SK-N-SH (cell line): ENCODE measurements at regions not wholly inside any gene's neighbourhood (a gene's known extent, or its start where the extent isn't known, plus 50 kb on each side); places are given as distances from the start of the nearest gene placed in this dataset.
"Not testable (repeated sequence)": the region's sequence is repeated elsewhere in the genome, so short reads cannot be mapped to it uniquely, and the experiment has no call there.

Experiments used
- CTCF ChIA-PET: fragments of 300-600, 350-600 bp; formaldehyde crosslinking; extraction: SDS; loops from one replicate; lab custom pipeline; 2021; lab: Yijun Ruan, JAX
- POLR2A ChIA-PET: fragments of 350-600 bp; sonication (Branson Sonifier 250); formaldehyde crosslinking; extraction: SDS; loops from one replicate; lab custom pipeline; 2020; ENCODE audit warnings: antibody characterized with exemption, inconsistent platforms; lab: Yijun Ruan, JAX
- DNase-seq: peaks from one replicate; pipeline ENCODE4 v3.0.0; 2012
- H2AFZ ChIP-seq: fragments of 200-600 bp; sonication (generic); 2 replicates; pipeline ENCODE4 v1.8.1; 2016; ENCODE audit warnings: antibody characterized with exemption, mild to moderate bottlenecking, low read depth
- H3F3A ChIP-seq: fragments of 200-600 bp; sonication (generic); replicated peaks from 2 replicates; pipeline ENCODE3; 2016; ENCODE audit warnings: antibody characterized with exemption, mild to moderate bottlenecking; ENCODE audit not compliant: insufficient read depth
- H3K27ac ChIP-seq, 2 experiments: fragments of 200-500 bp in 1 of 2; fragments of 200-600 bp in 1 of 2; sonication (Bioruptor generic) in 1 of 2; sonication (generic), shearing (Covaris generic) in 1 of 2; 2 replicates each; pipeline versions ENCODE4 v1.5.1 to v1.6.1; 2014 to 2016; ENCODE audit warnings: low read depth in 2 of 2, inconsistent platforms in 1 of 2, low read length in 1 of 2, mild to moderate bottlenecking in 1 of 2, mixed read lengths in 1 of 2
- H3K27me3 ChIP-seq: fragments of 200-600 bp; sonication (generic), shearing (Covaris generic); 2 replicates; pipeline ENCODE4 v1.6.1; 2016; ENCODE audit warnings: mixed run types; ENCODE audit not compliant: insufficient read depth
- H3K36me3 ChIP-seq, 2 experiments: fragments of 200-500 bp in 1 of 2; fragments of 200-600 bp in 1 of 2; sonication (Bioruptor generic) in 1 of 2; sonication (generic) in 1 of 2; replicated peaks in 1 of 2; 2 replicates each; pipeline versions ENCODE3 to v1.5.1; 2014 to 2016; ENCODE audit warnings: low read length in 1 of 2, mild to moderate bottlenecking in 1 of 2; ENCODE audit not compliant: insufficient read depth in 2 of 2, control insufficient read depth in 1 of 2
- H3K4me1 ChIP-seq, 2 experiments: fragments of 200-500 bp in 1 of 2; fragments of 200-600 bp in 1 of 2; sonication (Bioruptor generic) in 1 of 2; sonication (generic), shearing (Covaris generic) in 1 of 2; 2 replicates each; pipeline versions ENCODE4 v1.5.1 to v1.6.1; 2014 to 2016; ENCODE audit warnings: low read depth in 1 of 2, low read length in 1 of 2, mixed run types in 1 of 2; ENCODE audit not compliant: insufficient read depth in 2 of 2, control insufficient read depth in 1 of 2
- H3K4me2 ChIP-seq: fragments of 200-600 bp; sonication (generic), shearing (Covaris generic); 2 replicates; pipeline ENCODE4 v1.6.1; 2017; ENCODE audit warnings: mixed run types
- H3K4me3 ChIP-seq, 2 experiments: fragments of 200-500 bp in 1 of 2; fragments of 200-600 bp in 1 of 2; sonication (Bioruptor generic) in 1 of 2; sonication (generic), shearing (Covaris generic) in 1 of 2; 2 replicates each; pipeline versions ENCODE4 v1.5.1 to v1.8.1; 2014 to 2016; ENCODE audit warnings: low read depth in 2 of 2, inconsistent platforms in 1 of 2, low read length in 1 of 2, mild to moderate bottlenecking in 1 of 2, mixed read lengths in 1 of 2, moderate library complexity in 1 of 2
- H3K79me2 ChIP-seq: fragments of 200-600 bp; sonication (generic); 2 replicates; pipeline ENCODE4 v1.8.1; 2017; ENCODE audit warnings: mild to moderate bottlenecking; ENCODE audit not compliant: insufficient read depth
- H3K9ac ChIP-seq: fragments of 200-600 bp; sonication (generic); 2 replicates; pipeline ENCODE4 v1.6.1; 2017; ENCODE audit warnings: mixed run types
- H3K9me2 ChIP-seq: fragments of 200-600 bp; sonication (generic); 2 replicates; pipeline ENCODE4 v1.6.1; 2017; ENCODE audit warnings: mixed run types
- H3K9me3 ChIP-seq: fragments of 200-600 bp; sonication (generic); 2 replicates; pipeline ENCODE4 v1.6.1; 2017; ENCODE audit warnings: mixed run types, mild to moderate bottlenecking, moderate library complexity
- H4K20me1 ChIP-seq: fragments of 200-600 bp; sonication (generic); 2 replicates; pipeline ENCODE4 v1.6.1; 2017; ENCODE audit warnings: mild to moderate bottlenecking, mixed run types; ENCODE audit not compliant: insufficient read depth
- CHD2 ChIP-seq: fragments of 150-350 bp; IDR thresholded peaks from 2 replicates; pipeline ENCODE4 v1.6.1; 2018; ENCODE audit warnings: low read length; ENCODE audit not compliant: partially characterized antibody
- ELF1 ChIP-seq: IDR thresholded peaks from 2 replicates; pipeline ENCODE4 v1.4.0; 2012
- EP300 ChIP-seq, 2 experiments: IDR thresholded peaks; 2 replicates each; pipeline versions ENCODE4 v1.4.0 to v1.6.1; 2012; ENCODE audit warnings: borderline replicate concordance in 1 of 2, low read depth in 1 of 2, low read length in 1 of 2
- FOXJ3 ChIP-seq: sonication (generic); formaldehyde crosslinking; IDR thresholded peaks from 2 replicates; pipeline ENCODE4 v1.5.1; 2020; ENCODE audit warnings: mild to moderate bottlenecking, missing genetic modification reagents
- FOXM1 ChIP-seq: IDR thresholded peaks from 2 replicates; pipeline ENCODE4 v1.4.0; 2012; ENCODE audit warnings: low read depth, mild to moderate bottlenecking
- GABPA ChIP-seq: IDR thresholded peaks from 2 replicates; pipeline ENCODE4 v1.4.0; 2012; ENCODE audit warnings: low read depth, mild to moderate bottlenecking
- IRF3 ChIP-seq: fragments of 150-350 bp; IDR thresholded peaks from 2 replicates; pipeline ENCODE4 v1.6.1; 2016; ENCODE audit warnings: mild to moderate bottlenecking, low read depth, low read length
- JUND ChIP-seq: IDR thresholded peaks from 2 replicates; pipeline ENCODE4 v1.4.0; 2012
- MAX ChIP-seq: IDR thresholded peaks from 2 replicates; pipeline ENCODE4 v1.4.0; 2012; ENCODE audit warnings: low read depth
- MXI1 ChIP-seq: IDR thresholded peaks from 2 replicates; pipeline ENCODE4 v1.6.1; 2012; ENCODE audit warnings: mild to moderate bottlenecking, low read depth, low read length, improper control_type of control experiment
- NRF1 ChIP-seq: IDR thresholded peaks from 2 replicates; pipeline ENCODE4 v1.6.1; 2012; ENCODE audit warnings: low read depth, mild to moderate bottlenecking, low read length
- POLR2AphosphoS5 ChIP-seq: IDR thresholded peaks from 2 replicates; pipeline ENCODE4 v1.6.1; 2012; ENCODE audit warnings: low read depth, low read length
- RAD21 ChIP-seq: IDR thresholded peaks from 2 replicates; pipeline ENCODE4 v1.6.1; 2012; ENCODE audit warnings: mild to moderate bottlenecking, low read length
- RFX5 ChIP-seq: IDR thresholded peaks from 2 replicates; pipeline ENCODE4 v1.6.1; 2012; ENCODE audit warnings: mild to moderate bottlenecking, improper control_type of control experiment, low read length
- RXRA ChIP-seq: IDR thresholded peaks from 2 replicates; pipeline ENCODE4 v1.4.0; 2012; ENCODE audit warnings: low read depth, mild to moderate bottlenecking, borderline replicate concordance
- SIN3A ChIP-seq: IDR thresholded peaks from 2 replicates; pipeline ENCODE4 v1.6.1; 2012; ENCODE audit warnings: low read depth, mild to moderate bottlenecking, low read length, moderate library complexity, borderline replicate concordance
- SMC3 ChIP-seq: IDR thresholded peaks from 2 replicates; pipeline ENCODE4 v1.6.1; 2012; ENCODE audit warnings: low read depth, low read length, improper control_type of control experiment
- TAF1 ChIP-seq: IDR thresholded peaks from 2 replicates; pipeline ENCODE4 v1.6.1; 2012; ENCODE audit warnings: low read depth, mild to moderate bottlenecking, low read length, moderate library complexity, borderline replicate concordance
- TCF12 ChIP-seq: IDR thresholded peaks from 2 replicates; pipeline ENCODE4 v1.4.0; 2012
- YY1 ChIP-seq: IDR thresholded peaks from 2 replicates; pipeline ENCODE4 v1.4.0; 2012; ENCODE audit warnings: low read depth, mild to moderate bottlenecking
- WGBS: methylation state at CpG from one replicate; pipeline ENCODE4 v1.1.6; 2017; ENCODE audit warnings: low lambda C conversion rate; 5-methylcytosine and 5-hydroxymethylcytosine counted together
- TF ChIP-seq, protein P1 (sequence below): IDR thresholded peaks from 2 replicates; pipeline ENCODE4 v1.6.1; 2012; ENCODE audit warnings: mild to moderate bottlenecking, low read depth, low read length, moderate library complexity

DNA sequence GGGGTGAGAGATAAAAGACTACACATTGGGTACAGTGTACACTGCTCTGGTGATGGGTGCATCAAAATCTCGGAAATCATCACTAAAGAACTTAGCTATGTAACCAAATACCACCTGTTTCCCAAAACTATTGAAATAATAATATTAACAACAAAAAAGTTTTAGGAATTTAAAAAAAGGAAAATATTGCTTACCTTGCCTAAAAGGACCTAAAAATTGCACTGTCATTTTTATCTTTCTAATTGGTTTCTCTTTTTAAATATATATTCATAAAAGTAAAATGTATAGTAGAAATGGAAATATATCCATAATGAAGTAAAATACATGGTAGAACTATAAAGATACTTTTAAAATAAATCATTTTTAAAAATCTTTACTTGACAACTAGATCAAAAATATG is 719.3 kb upstream of the RGS18 start:
- no peak overlapping the region for H2AFZ ChIP-seq
- H3K79me2 ChIP-seq, result no peaks in the 10 kb centered on the region
- H3K4me3 ChIP-seq, result no peak overlapping the region
- H3K9me2 ChIP-seq, result no peaks in the 10 kb centered on the region
- H3K4me2 ChIP-seq, result no peak overlapping the region
- DNase-seq, result no peak
- H3K36me3 ChIP-seq, result no peaks in the 10 kb centered on the region
- no peaks in the 10 kb centered on the region for H3F3A ChIP-seq
- H4K20me1 ChIP-seq, result no peaks in the 10 kb centered on the region
- no peak overlapping the region for H3K9ac ChIP-seq
- 4% methylated on average over 1 of the region's 1 CpG for WGBS
- CTCF ChIA-PET, result no interaction called here
- H3K27me3 ChIP-seq, result no peaks in the 10 kb centered on the region
- TF ChIP-seq NRF1, result no peak
- no peak for TF ChIP-seq RAD21
- TF ChIP-seq FOXJ3 (CRISPR knock-in tag), result no peak
- no peak for TF ChIP-seq MXI1
- no peak for TF ChIP-seq TCF12
- TF ChIP-seq, protein P1, sequence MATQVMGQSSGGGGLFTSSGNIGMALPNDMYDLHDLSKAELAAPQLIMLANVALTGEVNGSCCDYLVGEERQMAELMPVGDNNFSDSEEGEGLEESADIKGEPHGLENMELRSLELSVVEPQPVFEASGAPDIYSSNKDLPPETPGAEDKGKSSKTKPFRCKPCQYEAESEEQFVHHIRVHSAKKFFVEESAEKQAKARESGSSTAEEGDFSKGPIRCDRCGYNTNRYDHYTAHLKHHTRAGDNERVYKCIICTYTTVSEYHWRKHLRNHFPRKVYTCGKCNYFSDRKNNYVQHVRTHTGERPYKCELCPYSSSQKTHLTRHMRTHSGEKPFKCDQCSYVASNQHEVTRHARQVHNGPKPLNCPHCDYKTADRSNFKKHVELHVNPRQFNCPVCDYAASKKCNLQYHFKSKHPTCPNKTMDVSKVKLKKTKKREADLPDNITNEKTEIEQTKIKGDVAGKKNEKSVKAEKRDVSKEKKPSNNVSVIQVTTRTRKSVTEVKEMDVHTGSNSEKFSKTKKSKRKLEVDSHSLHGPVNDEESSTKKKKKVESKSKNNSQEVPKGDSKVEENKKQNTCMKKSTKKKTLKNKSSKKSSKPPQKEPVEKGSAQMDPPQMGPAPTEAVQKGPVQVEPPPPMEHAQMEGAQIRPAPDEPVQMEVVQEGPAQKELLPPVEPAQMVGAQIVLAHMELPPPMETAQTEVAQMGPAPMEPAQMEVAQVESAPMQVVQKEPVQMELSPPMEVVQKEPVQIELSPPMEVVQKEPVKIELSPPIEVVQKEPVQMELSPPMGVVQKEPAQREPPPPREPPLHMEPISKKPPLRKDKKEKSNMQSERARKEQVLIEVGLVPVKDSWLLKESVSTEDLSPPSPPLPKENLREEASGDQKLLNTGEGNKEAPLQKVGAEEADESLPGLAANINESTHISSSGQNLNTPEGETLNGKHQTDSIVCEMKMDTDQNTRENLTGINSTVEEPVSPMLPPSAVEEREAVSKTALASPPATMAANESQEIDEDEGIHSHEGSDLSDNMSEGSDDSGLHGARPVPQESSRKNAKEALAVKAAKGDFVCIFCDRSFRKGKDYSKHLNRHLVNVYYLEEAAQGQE, result no peak
- TF ChIP-seq FOXM1, result no peak
- no peak for TF ChIP-seq RFX5
- TF ChIP-seq POLR2AphosphoS5, result no peak
- no peak for TF ChIP-seq TAF1
- H3K4me1 ChIP-seq, result no peaks in the 10 kb centered on the region
- POLR2A ChIA-PET, result no interaction called here
- no peaks in the 10 kb centered on the region for H3K9me3 ChIP-seq
- no peak overlapping the region for H3K27ac ChIP-seq

DNA sequence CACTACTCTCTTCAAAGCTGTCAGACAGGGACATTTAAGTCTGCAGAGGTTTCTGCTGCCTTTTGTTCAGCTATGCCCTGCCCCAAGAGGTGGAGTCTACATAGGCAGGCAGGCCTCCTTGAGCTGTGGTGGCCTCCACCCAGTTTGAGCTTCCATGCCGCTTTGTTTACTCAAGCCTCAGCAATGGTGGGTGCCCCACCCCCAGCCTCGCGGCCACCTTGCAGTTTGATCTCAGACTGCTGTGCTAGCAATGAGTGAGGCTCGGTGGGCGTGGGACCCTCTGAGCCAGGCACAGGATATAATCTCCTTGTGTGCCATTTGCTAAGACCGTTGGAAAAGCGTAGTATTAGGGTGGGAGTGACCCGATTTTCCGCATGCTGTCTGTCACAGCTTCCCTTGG is 710.0 kb upstream of the RGS18 start:
- CTCF ChIA-PET, DNase-seq, H2AFZ ChIP-seq, H3F3A ChIP-seq, H3K36me3 ChIP-seq, POLR2A ChIA-PET, H3K9me3 ChIP-seq, H3K27ac ChIP-seq, H3K4me1 ChIP-seq, H4K20me1 ChIP-seq, H3K4me3 ChIP-seq, H3K4me2 ChIP-seq, H3K27me3 ChIP-seq, H3K9ac ChIP-seq, H3K79me2 ChIP-seq, H3K9me2 ChIP-seq: not testable (repeated sequence)
- 49% methylated on average over 8 of the region's 9 CpGs for WGBS

- Histone ChIP-seq H3K9me2 (0 out of 2 replicates have a peak, but pooled peaks cover 3% of the 10 kb centered on the region), H3F3A (no peaks in the 10 kb centered on the region), H3K4me3 (no peak overlapping the region), H3K27me3 (no peaks in the 10 kb centered on the region; the same call in 1 of the 2 replicates), H3K79me2 (no peaks in the 10 kb centered on the region), H3K9ac (no peak overlapping the region), H3K9me3 (no peaks in the 10 kb centered on the region), H4K20me1 (no peaks in the 10 kb centered on the region), H3K4me2 (no peak overlapping the region), H3K4me1 (no peaks in the 10 kb centered on the region), H2AFZ (no peak overlapping the region), H3K36me3 (no peaks in the 10 kb centered on the region), H3K27ac (no peak overlapping the region)
- ChIA-PET CTCF (no interaction called here), POLR2A (no interaction called here)
- no peak for DNase-seq
- WGBS, result 35% methylated on average over 5 of the region's 5 CpGs
- TF ChIP-seq SIN3A, result no peak
- no peak for TF ChIP-seq GABPA
- TF ChIP-seq FOXM1, result no peak
- no peak for TF ChIP-seq JUND
- TF ChIP-seq MXI1, result no peak
- no peak for TF ChIP-seq MAX
- TF ChIP-seq POLR2AphosphoS5, result no peak
- TF ChIP-seq CHD2, result no peak
- no peak for TF ChIP-seq FOXJ3 (CRISPR knock-in tag)
- no peak for TF ChIP-seq EP300 (IDR thresholded peaks at IDR 0.05; ENCODE audit: borderline replicate concordance in 1 of 2, low read depth in 1 of 2, low read length in 1 of 2)
- TF ChIP-seq RXRA, result no peak
- no peak for TF ChIP-seq YY1
- TF ChIP-seq SMC3, result no peak
- no peak for TF ChIP-seq ELF1
- TF ChIP-seq IRF3, result no peak
Observed at GRCh38 chr1:191452586-191452985, 705.7 kb upstream of the RGS18 start.
